H1 (cell line): ENCODE measurements at regions not wholly inside any gene's neighbourhood (a gene's known extent, or its start where the extent isn't known, plus 50 kb on each side); places are given as distances from the start of the nearest gene placed in this dataset.

Source experiments
- CTCF ChIA-PET: fragments of 300-600 bp; sonication (Branson Sonifier 250); formaldehyde crosslinking; loops from one replicate; lab custom pipeline; 2021; ENCODE audit not compliant: partially characterized antibody; lab: Charles Lee
- POLR2A ChIA-PET: fragments of 300-600 bp; sonication (Branson Sonifier 250); formaldehyde crosslinking; loops from one replicate; lab custom pipeline; 2021; ENCODE audit warnings: inconsistent platforms; ENCODE audit not compliant: partially characterized antibody; lab: Charles Lee
- DNase-seq, 2 experiments: peaks; one replicate each; pipeline versions ENCODE4 v3.0.0 to v3.0.0-alpha.2; 2010 to 2022; ENCODE audit warnings: low spot score in 2 of 2, low read depth in 1 of 2, mixed read lengths in 1 of 2
- FAIRE-seq: peaks from 2 replicates; lab custom pipeline; 2011; peaks lifted over from hg19 to GRCh38; lab: Jason Lieb, UNC
- H2AFZ ChIP-seq: 2 replicates; pipeline ENCODE4 v1.8.1; 2012; ENCODE audit warnings: low read length, inconsistent platforms
- H2AK5ac ChIP-seq: 2 replicates; pipeline ENCODE4 v1.6.1; 2013; ENCODE audit warnings: low read depth, low read length
- H2BK120ac ChIP-seq: replicated peaks from 2 replicates; pipeline ENCODE3; 2013; ENCODE audit warnings: low read depth, low read length, inconsistent platforms
- H2BK12ac ChIP-seq: 2 replicates; pipeline ENCODE4 v1.6.1; 2013; ENCODE audit warnings: low read depth, low read length
- H2BK15ac ChIP-seq: 2 replicates; pipeline ENCODE4 v1.6.1; 2013; ENCODE audit warnings: low read length
- H2BK20ac ChIP-seq: 2 replicates; pipeline ENCODE4 v1.6.1; 2013; ENCODE audit warnings: low read length
- H2BK5ac ChIP-seq: 2 replicates; pipeline ENCODE4 v1.6.1; 2013; ENCODE audit warnings: low read depth, low read length
- H3K14ac ChIP-seq: 2 replicates; pipeline ENCODE4 v1.6.1; 2013; ENCODE audit warnings: inconsistent platforms; ENCODE audit not compliant: insufficient read length
- H3K18ac ChIP-seq: 2 replicates; pipeline ENCODE4 v1.6.1; 2013; ENCODE audit warnings: low read length; ENCODE audit errors: extremely low read depth
- H3K23ac ChIP-seq: 2 replicates; pipeline ENCODE4 v1.6.1; 2013; ENCODE audit warnings: inconsistent platforms; ENCODE audit not compliant: insufficient read length
- H3K23me2 ChIP-seq: 2 replicates; pipeline ENCODE4 v1.6.1; 2013; ENCODE audit warnings: low read depth, low read length
- H3K27ac ChIP-seq: 2 replicates; pipeline ENCODE4 v1.6.1; 2011; ENCODE audit warnings: low read depth, low read length, inconsistent platforms
- H3K27me3 ChIP-seq, 4 experiments: replicated peaks in 1 of 4; 1 replicate in 1 of 4; 2 replicates in 3 of 4; pipeline versions ENCODE4 v1.6.1 to v1.8.1; 2011 to 2013; ENCODE audit warnings: low read length in 3 of 4, mild to moderate bottlenecking in 3 of 4, inconsistent platforms in 2 of 4, mixed read lengths in 2 of 4, moderate library complexity in 1 of 4; ENCODE audit not compliant: control insufficient read depth in 3 of 4, insufficient read depth in 3 of 4; ENCODE audit errors: extremely low read depth in 1 of 4
- H3K36me3 ChIP-seq, 4 experiments: 2 replicates each; pipeline versions ENCODE4 v1.6.1 to v1.8.1; 2011 to 2013; ENCODE audit warnings: mild to moderate bottlenecking in 4 of 4, low read length in 3 of 4, moderate library complexity in 2 of 4, control low read depth in 1 of 4, inconsistent platforms in 1 of 4; ENCODE audit not compliant: insufficient read depth in 4 of 4, control insufficient read depth in 2 of 4
- H3K4ac ChIP-seq: replicated peaks from 2 replicates; pipeline ENCODE3; 2013; ENCODE audit warnings: low read length, low read depth, mixed read lengths, inconsistent platforms; ENCODE audit not compliant: insufficient read length
- H3K4me1 ChIP-seq, 4 experiments: replicated peaks in 1 of 4; 1 replicate in 1 of 4; 2 replicates in 3 of 4; pipeline versions ENCODE4 v1.6.1 to v1.8.1; 2011 to 2013; ENCODE audit warnings: low read length in 3 of 4, inconsistent platforms in 2 of 4, mixed read lengths in 1 of 4; ENCODE audit not compliant: insufficient read depth in 4 of 4, control insufficient read depth in 3 of 4
- H3K4me2 ChIP-seq, 2 experiments: 2 replicates each; pipeline versions ENCODE4 v1.6.1 to v1.8.1; 2011 to 2013; ENCODE audit warnings: low read depth in 2 of 2, low read length in 2 of 2, control low read depth in 1 of 2, inconsistent platforms in 1 of 2, mild to moderate bottlenecking in 1 of 2; ENCODE audit not compliant: insufficient read depth in 1 of 2
- H3K4me3 ChIP-seq, 4 experiments: fragments of 200-600, 300-600 bp in 1 of 4; sonication (generic), shearing (Covaris generic), sonication (Bioruptor Twin) in 1 of 4; 2 replicates each; pipeline versions ENCODE4 v1.5.1 to v1.8.1; 2011 to 2016; ENCODE audit warnings: low read length in 4 of 4, low read depth in 3 of 4, control low read depth in 2 of 4, inconsistent platforms in 2 of 4, mild to moderate bottlenecking in 2 of 4, mixed read lengths in 1 of 4, moderate library complexity in 1 of 4; ENCODE audit not compliant: insufficient read depth in 2 of 4; ENCODE audit errors: extremely low read depth in 1 of 4
- H3K56ac ChIP-seq: replicated peaks from 2 replicates; pipeline ENCODE3; 2013; ENCODE audit warnings: low read depth, mild to moderate bottlenecking, mixed read lengths, low read length, inconsistent platforms; ENCODE audit not compliant: insufficient read length
- H3K79me1 ChIP-seq: 2 replicates; pipeline ENCODE4 v1.6.1; 2013; ENCODE audit warnings: low read depth, low read length, control low read depth
- H3K79me2 ChIP-seq, 2 experiments: 2 replicates each; pipeline versions ENCODE4 v1.6.1 to v1.8.1; 2012 to 2013; ENCODE audit warnings: low read length in 2 of 2, mild to moderate bottlenecking in 2 of 2, inconsistent platforms in 1 of 2; ENCODE audit not compliant: insufficient read depth in 2 of 2, control insufficient read depth in 1 of 2
- H3K9ac ChIP-seq, 4 experiments: replicated peaks in 1 of 4; 1 replicate in 1 of 4; 2 replicates in 3 of 4; pipeline versions ENCODE4 v1.6.1 to v1.8.1; 2011 to 2013; ENCODE audit warnings: low read depth in 3 of 4, low read length in 3 of 4, control low read depth in 2 of 4, mild to moderate bottlenecking in 2 of 4, moderate library complexity in 2 of 4, inconsistent platforms in 1 of 4; ENCODE audit errors: extremely low read depth in 1 of 4
- H3K9me3 ChIP-seq, 2 experiments: 2 replicates each; pipeline versions ENCODE4 v1.6.1 to v1.8.1; 2012 to 2013; ENCODE audit warnings: mild to moderate bottlenecking in 2 of 2, moderate library complexity in 2 of 2, control low read depth in 1 of 2, inconsistent platforms in 1 of 2, low read depth in 1 of 2, low read length in 1 of 2, mixed read lengths in 1 of 2; ENCODE audit not compliant: insufficient read depth in 2 of 2
- H4K20me1 ChIP-seq, 2 experiments: replicated peaks in 1 of 2; 2 replicates each; pipeline versions ENCODE3 to v1.8.1; 2011 to 2013; ENCODE audit warnings: inconsistent platforms in 2 of 2, low read length in 2 of 2, mild to moderate bottlenecking in 1 of 2; ENCODE audit not compliant: insufficient read depth in 2 of 2, control insufficient read depth in 1 of 2
- H4K5ac ChIP-seq: 2 replicates; pipeline ENCODE4 v1.6.1; 2013; ENCODE audit warnings: low read length, low read depth, mixed read lengths, inconsistent platforms; ENCODE audit not compliant: insufficient read length
- H4K8ac ChIP-seq: 2 replicates; pipeline ENCODE4 v1.8.0; 2013; ENCODE audit warnings: mild to moderate bottlenecking, moderate library complexity, low read length, inconsistent platforms; ENCODE audit not compliant: insufficient read depth; ENCODE audit errors: extremely low read depth
- H4K91ac ChIP-seq: replicated peaks from 2 replicates; pipeline ENCODE3; 2013; ENCODE audit warnings: low read length, mixed read lengths, inconsistent platforms; ENCODE audit not compliant: insufficient read length
- HDAC6 ChIP-seq: IDR thresholded peaks from one replicate; pipeline ENCODE4 v1.7.1; 2012; ENCODE audit warnings: low read depth, mild to moderate bottlenecking, inconsistent platforms, low read length, moderate library complexity
- POLR2A ChIP-seq, 2 experiments: IDR thresholded peaks; 1 replicate in 1 of 2; 2 replicates in 1 of 2; pipeline ENCODE4 v1.6.1; 2011; ENCODE audit warnings: low read depth in 2 of 2, low read length in 2 of 2, mild to moderate bottlenecking in 2 of 2; ENCODE audit errors: control extremely low read depth in 1 of 2
- POLR2AphosphoS5 ChIP-seq: IDR thresholded peaks from 2 replicates; pipeline ENCODE4 v1.6.1; 2011; ENCODE audit warnings: low read depth, low read length
- SUZ12 ChIP-seq: fragments of 200-600 bp; sonication (generic); IDR thresholded peaks from 2 replicates; pipeline ENCODE4 v1.6.1; 2012; ENCODE audit warnings: mild to moderate bottlenecking, inconsistent platforms, low read length, moderate library complexity, mixed read lengths
- WGBS, 2 experiments: shearing (Covaris generic) in 1 of 2; methylation state at CpG; one replicate each; pipeline versions ENCODE4 v1.1.6 to v1.1.7; 2013 to 2015; ENCODE audit warnings: low lambda C conversion rate in 2 of 2, mixed read lengths in 2 of 2, inconsistent platforms in 1 of 2, low coverage in 1 of 2, missing lambda C conversion rate in 1 of 2; ENCODE audit not compliant: insufficient replicate concordance in 2 of 2, insufficient coverage in 1 of 2, insufficient read length in 1 of 2; ENCODE audit errors: extremely low coverage in 1 of 2, missing lambda C conversion rate in 1 of 2; 5-methylcytosine and 5-hydroxymethylcytosine counted together

DNA sequence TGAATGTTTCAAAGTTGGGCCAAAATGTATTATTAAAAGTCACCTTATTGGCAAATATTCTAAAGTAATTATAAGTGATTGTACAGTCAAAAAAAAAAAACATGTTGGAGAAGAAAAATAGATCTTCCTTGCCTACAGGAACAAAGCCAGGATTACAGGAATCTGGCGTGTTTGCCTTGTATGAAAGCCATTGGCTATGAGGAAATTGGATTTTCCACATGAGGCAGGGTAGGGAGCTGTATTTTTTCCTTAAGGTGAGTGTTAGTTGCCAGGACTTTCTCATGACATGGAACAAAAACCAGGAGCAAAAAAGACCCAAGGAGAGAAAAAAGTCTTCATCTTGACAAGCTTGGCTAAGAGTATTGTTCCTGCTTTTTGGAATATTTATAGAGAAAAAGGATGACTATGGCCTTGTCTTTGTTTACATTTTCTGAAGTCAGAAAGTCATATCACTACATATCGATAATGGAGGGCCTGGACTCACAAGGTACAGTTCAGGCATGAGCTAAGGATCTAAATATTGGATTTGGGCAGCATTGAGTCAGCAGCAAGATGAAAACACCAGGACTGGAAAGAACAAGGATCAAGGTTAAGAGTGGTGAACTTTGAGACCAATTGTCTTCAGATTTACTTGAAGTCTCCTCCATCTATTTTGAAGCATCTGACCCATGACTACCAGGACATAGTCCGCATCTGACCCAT lies 68.4 kb upstream of the FLRT2 start:
- Histone ChIP-seq H3K56ac (no peak overlapping the region), H2BK120ac (no peak overlapping the region), H3K4me2 (no peak overlapping the region), H3K14ac (no peak overlapping the region), H4K5ac (no peak overlapping the region), H4K91ac (no peak overlapping the region), H3K79me2 (no peaks in the 10 kb centered on the region), H3K4me3 (no peak overlapping the region), H2BK15ac (no peak overlapping the region), H2AFZ (no peak overlapping the region), H4K20me1 (no peaks in the 10 kb centered on the region), H2BK5ac (no peak overlapping the region), H3K79me1 (no peaks in the 10 kb centered on the region), H3K9me3 (no peaks in the 10 kb centered on the region), H3K4me1 (peaks cover 0 to 4% (median 0%) of the 10 kb centered on the region in 4 experiments; a peak in 1 of 7 replicates), H3K4ac (no peak overlapping the region), H3K36me3 (no peaks in the 10 kb centered on the region; a peak in 1 of 8 replicates), H2BK20ac (no peak overlapping the region), H3K9ac (no peak overlapping the region), H4K8ac (no peak overlapping the region), H2AK5ac (no peak overlapping the region), H2BK12ac (no peak overlapping the region), H3K23ac (no peak overlapping the region), H3K23me2 (no peaks in the 10 kb centered on the region), H3K18ac (no peak overlapping the region), H3K27me3 (no peaks in the 10 kb centered on the region), H3K27ac (no peak overlapping the region)
- WGBS, 2 experiments = 88% methylated on average over 3 of the region's 3 CpGs; no CpG with 5 or more reads in 1 of the 2 experiments
- FAIRE-seq (no peak), DNase-seq (no peak)
- CTCF ChIA-PET = no interaction called here
- POLR2A ChIA-PET = no interaction called here
- TF ChIP-seq POLR2A (IDR thresholded peaks at IDR 0.05; ENCODE audit: control extremely low read depth in 1 of 2, low read depth in 2 of 2, low read length in 2 of 2) = no peak
- no peak for TF ChIP-seq SUZ12
- TF ChIP-seq HDAC6 = no peak
- no peak for TF ChIP-seq POLR2AphosphoS5
